Activated CD8-positive, alpha-beta T cell treated with anti-CD3 and anti-CD28 coated beads, Interleukin-2, amount 10 ng/mL, durations not matched to agents 7 days and 5 days (primary cell): ENCODE measurements at regions not wholly inside any gene's neighbourhood (a gene's known extent, or its start where the extent isn't known, plus 50 kb on each side); places are given as distances from the start of the nearest gene placed in this dataset.
A peak's percentile ranks its signal among the peaks of the same experiment; 100 is the strongest.
"Not testable (repeated sequence)": the region's sequence is repeated elsewhere in the genome, so short reads cannot be mapped to it uniquely, and the experiment has no call there.

ENCODE experiments used
- ATAC-seq: fragments of 150-1000 bp; cut with Tn5 transposase; one replicate; pipeline ENCODE4 v1.10.0; 2021; ENCODE audit warnings: moderate library complexity
- CTCF ChIA-PET: fragments of 350-600 bp; sonication (Branson Sonifier 250); formaldehyde crosslinking; loops from one replicate; lab custom pipeline; 2021; ENCODE audit warnings: antibody characterized with exemption; lab: Charles Lee
- POLR2A ChIA-PET: fragments of 350-600 bp; sonication (Branson Sonifier 250); formaldehyde crosslinking; loops from one replicate; lab custom pipeline; 2021; ENCODE audit warnings: antibody characterized with exemption; lab: Charles Lee
- DNase-seq: peaks from one replicate; pipeline ENCODE4 v3.0.0-alpha.2; 2020
- H3K27ac Mint-ChIP-seq: one replicate; pipeline ENCODE4 v1.8.0; 2021; ENCODE audit warnings: mild to moderate bottlenecking, mixed read lengths
- H3K27me3 Mint-ChIP-seq: one replicate; pipeline ENCODE4 v1.8.0; 2021; ENCODE audit warnings: low read depth, mixed read lengths
- H3K36me3 Mint-ChIP-seq: one replicate; pipeline ENCODE4 v1.8.0; 2021; ENCODE audit warnings: low read depth, mixed read lengths
- H3K4me1 Mint-ChIP-seq: one replicate; pipeline ENCODE4 v1.8.0; 2021; ENCODE audit warnings: low read depth, mixed read lengths
- H3K4me3 Mint-ChIP-seq: one replicate; pipeline ENCODE4 v1.8.0; 2021; ENCODE audit warnings: mild to moderate bottlenecking, mixed read lengths
- H3K9me3 Mint-ChIP-seq: one replicate; pipeline ENCODE4 v1.8.0; 2022; ENCODE audit warnings: mixed read lengths; ENCODE audit not compliant: insufficient read depth

DNA sequence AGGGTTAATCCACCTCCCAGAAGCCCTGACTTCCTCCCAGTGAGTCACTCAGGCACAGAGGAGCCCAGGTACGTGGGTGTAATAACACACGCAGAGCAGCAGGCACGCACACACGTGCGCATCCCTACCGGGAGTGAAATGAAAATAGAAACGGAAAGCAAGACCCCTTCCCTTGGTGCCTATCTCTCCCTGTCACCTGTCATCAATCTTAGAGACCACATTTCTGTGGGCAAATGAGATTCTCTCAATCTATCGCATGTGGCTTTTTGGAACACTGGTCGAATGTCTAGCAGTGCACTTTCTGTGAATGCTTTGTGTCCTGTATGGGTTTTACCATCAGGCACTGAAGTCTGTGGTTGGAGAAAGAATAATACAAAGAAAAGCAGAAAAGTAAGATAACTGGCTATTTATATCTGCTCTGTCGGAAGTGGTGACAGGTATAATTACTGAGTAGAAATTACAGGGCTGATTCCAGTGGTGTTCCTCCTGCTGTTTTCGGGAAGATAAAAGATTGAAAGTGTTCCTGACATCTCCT, 137.7 kb upstream of the GRIA1 start:
- H3K36me3 Mint-ChIP-seq = peaks cover 11% of the 10 kb centered on the region
- DNase-seq (peak; percentile 44), ATAC-seq (peak; percentile 83)
- H3K4me3 Mint-ChIP-seq = peak overlapping the region; percentile 66
- H3K4me1 Mint-ChIP-seq = peaks cover 18% of the 10 kb centered on the region
- CTCF ChIA-PET = no interaction called here
- POLR2A ChIA-PET = no interaction called here
- no peaks in the 10 kb centered on the region for H3K9me3 Mint-ChIP-seq
- H3K27me3 Mint-ChIP-seq = peaks cover 18% of the 10 kb centered on the region
- H3K27ac Mint-ChIP-seq = peak overlapping the region; percentile 63

DNA sequence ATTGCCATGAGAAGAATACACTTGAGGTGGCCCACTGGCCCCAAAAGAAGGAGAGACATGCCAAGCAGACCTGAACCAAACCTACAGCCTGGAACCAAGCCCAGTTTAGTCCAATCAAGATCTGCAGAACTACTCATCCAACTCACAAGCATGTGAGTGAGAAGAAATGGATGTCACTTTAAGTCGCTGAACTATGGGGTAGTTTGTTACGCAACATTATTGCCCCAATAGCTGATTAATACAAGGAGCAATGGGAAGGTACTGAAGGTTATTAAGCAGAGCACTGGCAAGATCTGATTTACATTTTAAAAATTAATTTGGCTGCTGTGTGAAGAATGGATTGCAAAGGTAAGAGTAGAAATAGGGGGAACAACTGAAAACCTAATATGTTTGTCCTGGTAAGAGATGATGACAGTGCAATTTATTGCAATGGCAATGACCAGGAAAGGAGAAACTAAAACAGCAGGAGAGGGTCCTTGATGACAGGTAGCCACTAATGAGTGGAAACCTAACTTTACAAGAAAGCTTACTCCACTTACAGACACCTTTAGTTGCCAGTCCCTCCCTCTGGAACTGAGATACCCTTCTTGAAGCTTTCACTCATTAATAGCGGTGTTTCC, 132.9 kb upstream of the GRIA1 start:
- H3K4me3 Mint-ChIP-seq = no peak overlapping the region
- peak overlapping the region; percentile 23 for H3K27ac Mint-ChIP-seq
- ChIA-PET CTCF (no interaction called here), POLR2A (no interaction called here)
- peaks cover 28% of the 10 kb centered on the region for H3K4me1 Mint-ChIP-seq
- peaks cover 2% of the 10 kb centered on the region for H3K27me3 Mint-ChIP-seq
- no peaks in the 10 kb centered on the region for H3K9me3 Mint-ChIP-seq
- ATAC-seq = no peak
- DNase-seq = no peak
- H3K36me3 Mint-ChIP-seq = peaks cover 22% of the 10 kb centered on the region

DNA sequence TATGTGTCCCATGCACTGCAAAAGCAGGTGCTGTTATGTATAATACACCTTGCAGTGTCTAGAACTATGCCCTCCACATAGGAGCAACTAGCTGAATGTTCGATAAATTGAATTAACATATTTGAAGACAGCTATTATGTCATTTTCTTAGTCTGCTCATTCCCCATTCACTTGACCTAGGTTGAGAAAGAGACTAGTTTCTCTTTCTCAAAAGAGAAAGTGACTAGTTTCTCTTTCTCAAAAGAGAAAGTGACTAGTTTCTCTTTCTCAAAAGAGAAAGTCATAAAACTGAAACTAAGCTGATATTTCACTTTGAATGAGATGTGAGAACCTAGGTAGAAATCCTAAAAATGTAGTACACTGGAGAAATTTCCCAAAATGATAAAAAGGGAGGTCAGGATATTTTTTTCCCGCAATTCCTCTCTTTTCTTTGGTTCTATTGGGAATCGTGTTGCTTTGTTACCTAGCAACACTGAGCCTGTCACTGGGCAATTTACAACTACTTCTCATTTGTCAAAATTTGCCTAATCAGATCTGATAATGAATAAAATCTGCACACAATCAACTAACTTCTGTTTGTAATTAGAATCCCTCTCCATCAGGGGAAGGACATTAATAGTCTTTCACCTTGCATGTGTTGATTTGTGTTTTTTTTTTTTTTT, 132.0 kb upstream of the GRIA1 start:
- Mint-ChIP-seq H3K27me3 (peaks cover 2% of the 10 kb centered on the region), H3K9me3 (no peaks in the 10 kb centered on the region), H3K36me3 (peaks cover 22% of the 10 kb centered on the region), H3K4me3 (peak overlapping the region; percentile 56), H3K4me1 (peaks cover 20% of the 10 kb centered on the region), H3K27ac (peak overlapping the region; percentile 79)
- ChIA-PET POLR2A (no interaction called here), CTCF (no interaction called here)
- ATAC-seq (peak; percentile 77), DNase-seq (no peak)

DNA sequence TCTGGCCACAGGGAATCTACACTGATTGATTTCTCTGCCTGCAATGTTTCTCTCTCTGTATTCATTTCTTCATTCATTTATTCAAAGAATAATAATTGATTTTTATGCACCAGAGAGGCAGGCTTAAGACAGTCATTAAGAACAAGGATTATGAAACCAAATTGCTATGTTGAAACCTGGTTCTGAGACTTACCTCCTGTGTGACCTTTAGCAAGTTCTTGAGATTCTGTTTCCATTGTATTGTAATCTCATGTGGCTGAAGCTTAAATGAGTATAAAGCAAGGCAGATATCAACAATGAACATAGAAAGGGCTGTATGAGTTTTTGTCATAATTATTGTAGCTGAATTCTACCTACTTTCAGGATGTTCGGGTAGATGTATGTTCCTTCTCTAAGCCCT, 129.6 kb upstream of the GRIA1 start:
- Mint-ChIP-seq H3K4me3 (no peak overlapping the region), H3K27ac (no peak overlapping the region), H3K9me3 (no peaks in the 10 kb centered on the region), H3K4me1 (peaks cover 18% of the 10 kb centered on the region), H3K36me3 (peaks cover 22% of the 10 kb centered on the region), H3K27me3 (peaks cover 3% of the 10 kb centered on the region)
- ChIA-PET POLR2A (no interaction called here), CTCF (no interaction called here)
- DNase-seq (no peak), ATAC-seq (no peak)

DNA sequence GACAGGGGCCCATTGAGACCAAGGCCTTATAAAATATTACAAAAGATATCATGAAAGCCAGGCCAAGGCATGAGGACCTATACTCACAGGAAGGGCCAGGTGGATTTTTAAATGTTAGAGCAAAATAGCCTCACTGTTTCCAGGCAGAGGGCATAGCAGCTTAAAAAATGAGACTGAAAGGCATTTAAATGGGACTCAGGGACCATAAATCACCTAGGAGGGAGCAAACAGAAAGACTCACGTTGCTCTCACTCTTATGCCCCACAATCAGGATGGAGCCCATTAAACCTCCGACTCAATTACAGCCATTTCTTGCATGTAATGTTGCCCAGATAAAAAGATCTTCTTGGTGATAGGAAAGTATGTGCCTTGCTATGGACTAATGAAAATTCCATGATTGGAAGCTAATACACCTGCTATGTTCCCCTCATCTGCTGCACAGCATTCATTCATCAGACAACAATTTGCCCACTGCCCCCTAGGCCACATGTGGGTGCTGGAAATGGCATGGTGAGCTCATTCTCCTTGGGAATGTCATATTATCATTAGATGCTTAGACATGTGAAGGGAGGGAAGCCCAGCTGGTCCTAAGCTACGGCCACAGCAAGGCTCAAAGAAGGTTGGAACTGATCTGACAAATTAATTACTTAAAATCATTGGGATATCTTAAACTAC, 128.6 kb upstream of the GRIA1 start:
- Mint-ChIP-seq H3K4me3 (no peak overlapping the region), H3K9me3 (no peaks in the 10 kb centered on the region), H3K27ac (no peak overlapping the region), H3K4me1 (peaks cover 18% of the 10 kb centered on the region), H3K36me3 (peaks cover 19% of the 10 kb centered on the region), H3K27me3 (peaks cover 3% of the 10 kb centered on the region)
- CTCF ChIA-PET = no interaction called here
- POLR2A ChIA-PET = no interaction called here
- no peak for DNase-seq
- ATAC-seq = no peak

DNA sequence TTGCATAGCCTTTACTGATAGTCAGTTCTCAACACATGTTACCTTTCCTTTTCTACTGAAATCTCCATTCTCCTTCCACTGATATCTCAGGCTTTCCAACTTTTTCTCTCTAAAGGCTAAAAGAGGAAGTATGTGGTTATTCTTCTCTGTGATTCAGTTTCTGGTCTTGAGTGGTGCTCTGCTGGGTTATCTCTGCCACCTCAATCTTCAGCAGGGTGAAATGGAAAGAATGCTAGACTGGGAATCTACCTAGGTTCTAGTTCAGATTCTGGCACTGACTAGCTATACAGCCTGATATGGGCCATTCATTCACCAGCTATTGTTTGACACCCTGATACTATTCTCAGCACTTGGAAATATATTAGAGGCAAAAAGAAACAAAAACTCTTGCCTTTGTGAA, 124.9 kb upstream of the GRIA1 start:
- Mint-ChIP-seq H3K9me3 (no peaks in the 10 kb centered on the region), H3K27me3 (peaks cover 3% of the 10 kb centered on the region), H3K27ac (no peak overlapping the region), H3K4me1 (no peaks in the 10 kb centered on the region), H3K36me3 (no peaks in the 10 kb centered on the region), H3K4me3 (no peak overlapping the region)
- DNase-seq (no peak), ATAC-seq (no peak)
- CTCF ChIA-PET = no interaction called here
- POLR2A ChIA-PET = no interaction called here

DNA sequence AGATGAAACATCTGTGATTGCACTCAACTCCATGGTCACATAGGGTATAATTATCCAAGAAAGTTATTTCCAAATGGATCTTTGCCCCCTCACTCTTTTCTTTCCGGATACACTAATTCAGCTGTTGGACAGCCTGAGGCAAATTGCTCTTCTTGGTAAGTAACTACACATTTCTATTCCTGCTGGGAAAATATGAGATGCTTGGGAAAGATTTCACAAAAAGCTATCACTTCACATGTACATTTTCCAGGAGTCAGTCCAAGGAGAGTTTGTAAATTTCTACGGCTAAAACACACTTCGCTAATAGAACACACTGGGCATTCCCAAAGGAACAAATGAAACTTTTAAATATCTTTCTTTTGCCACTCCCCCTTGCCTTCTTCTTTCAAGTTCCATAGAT, 123.0 kb upstream of the GRIA1 start:
- no peaks in the 10 kb centered on the region for H3K36me3 Mint-ChIP-seq
- H3K27me3 Mint-ChIP-seq = peaks cover 3% of the 10 kb centered on the region
- no peak overlapping the region for H3K27ac Mint-ChIP-seq
- DNase-seq (no peak), ATAC-seq (no peak)
- ChIA-PET POLR2A (no interaction called here), CTCF (no interaction called here)
- no peaks in the 10 kb centered on the region for H3K9me3 Mint-ChIP-seq
- H3K4me1 Mint-ChIP-seq = no peaks in the 10 kb centered on the region
- no peak overlapping the region for H3K4me3 Mint-ChIP-seq

DNA sequence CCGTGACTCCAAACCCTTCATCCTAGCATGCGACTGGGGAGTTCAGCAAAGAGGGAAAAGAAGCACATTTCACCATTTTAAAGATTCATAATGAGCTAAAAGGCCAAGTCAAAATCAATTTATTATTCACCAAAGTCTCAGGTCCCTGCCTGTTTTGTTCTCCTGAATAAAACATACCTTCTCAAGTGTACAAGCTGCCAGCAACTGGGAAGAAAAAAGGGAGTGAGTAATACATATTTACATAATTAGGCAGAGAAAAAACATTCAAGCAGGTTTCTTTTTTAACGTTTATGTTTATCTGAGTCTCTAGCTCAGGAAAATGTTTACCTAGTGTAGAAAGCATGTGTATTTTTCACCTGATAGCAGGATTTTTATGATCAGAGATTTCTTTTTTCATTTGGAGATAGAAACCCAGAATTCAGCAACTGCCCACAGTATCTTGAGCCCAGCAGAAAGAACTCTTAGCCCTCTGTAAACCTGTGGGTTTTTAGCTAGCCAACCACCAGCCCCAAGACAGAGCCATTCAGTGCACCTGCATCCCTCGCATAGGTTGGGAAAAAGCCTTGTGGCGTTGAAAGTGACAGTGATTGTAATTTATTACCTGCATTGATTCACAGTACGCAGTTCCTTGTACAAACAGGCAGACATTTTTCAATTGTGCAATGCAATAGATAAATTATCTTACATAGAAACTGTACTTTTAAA, 117.9 kb upstream of the GRIA1 start:
- H3K27me3 Mint-ChIP-seq = no peaks in the 10 kb centered on the region
- POLR2A ChIA-PET = interaction anchor here (0.7 kb wide), 1 partner anchor 27 kb away, joined by 3 read pairs; no protein-coding TSS in a partner anchor

DNA sequence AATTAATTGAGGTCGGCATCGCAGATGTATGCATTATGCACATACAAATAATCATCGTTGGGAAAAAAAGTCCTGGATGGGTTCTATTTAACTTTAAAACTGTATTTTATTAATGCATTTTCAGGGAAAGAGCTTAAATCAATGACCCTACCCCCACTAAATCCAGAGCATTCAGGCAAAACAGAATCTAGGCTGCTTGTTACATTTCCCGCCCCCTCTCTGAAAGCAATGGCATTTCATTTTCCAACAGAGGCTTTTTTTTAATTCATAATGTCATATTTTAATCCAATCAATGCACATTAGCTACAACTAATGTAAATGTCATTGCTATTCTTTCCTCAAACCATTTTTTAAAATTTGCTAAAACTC, 117.4 kb upstream of the GRIA1 start:
- DNase-seq = no peak
- no peaks in the 10 kb centered on the region for H3K36me3 Mint-ChIP-seq
- no peaks in the 10 kb centered on the region for H3K27me3 Mint-ChIP-seq
- ChIA-PET POLR2A (no interaction called here), CTCF (no interaction called here)
- no peaks in the 10 kb centered on the region for H3K4me1 Mint-ChIP-seq
- ATAC-seq = no peak
- H3K4me3 Mint-ChIP-seq = no peak overlapping the region
- no peak overlapping the region for H3K27ac Mint-ChIP-seq
- H3K9me3 Mint-ChIP-seq = no peaks in the 10 kb centered on the region

More for the DNA sequence above, 117.9 kb upstream of the GRIA1 start:
- CTCF ChIA-PET = no interaction called here
- no peaks in the 10 kb centered on the region for H3K36me3 Mint-ChIP-seq
- no peak for ATAC-seq
- no peaks in the 10 kb centered on the region for H3K9me3 Mint-ChIP-seq
- DNase-seq = no peak
- H3K4me1 Mint-ChIP-seq = no peaks in the 10 kb centered on the region
- no peak overlapping the region for H3K27ac Mint-ChIP-seq
- H3K4me3 Mint-ChIP-seq = no peak overlapping the region

DNA sequence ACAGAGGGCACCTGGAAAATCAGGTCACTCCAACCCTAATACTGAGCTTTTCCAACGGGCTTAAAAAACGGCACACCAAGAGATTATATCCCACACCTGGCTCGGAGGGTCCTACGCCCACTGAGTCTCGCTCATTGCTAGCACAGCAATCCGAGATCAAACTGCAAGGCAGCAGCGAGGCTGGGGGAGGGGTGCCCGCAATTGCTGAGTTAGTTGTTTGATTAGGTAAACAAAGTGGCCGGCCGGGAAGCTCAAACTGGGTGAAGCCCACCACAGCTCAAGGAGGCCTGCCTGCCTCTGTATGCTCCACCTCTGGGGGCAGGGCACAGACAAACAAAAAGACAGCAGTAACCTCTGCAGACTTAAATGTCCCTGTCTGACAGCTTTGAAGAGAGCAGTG, 108.8 kb upstream of the GRIA1 start:
- DNase-seq, H3K27ac Mint-ChIP-seq, H3K4me1 Mint-ChIP-seq, POLR2A ChIA-PET, H3K36me3 Mint-ChIP-seq, CTCF ChIA-PET, ATAC-seq, H3K9me3 Mint-ChIP-seq, H3K27me3 Mint-ChIP-seq, H3K4me3 Mint-ChIP-seq: not testable (repeated sequence)

DNA sequence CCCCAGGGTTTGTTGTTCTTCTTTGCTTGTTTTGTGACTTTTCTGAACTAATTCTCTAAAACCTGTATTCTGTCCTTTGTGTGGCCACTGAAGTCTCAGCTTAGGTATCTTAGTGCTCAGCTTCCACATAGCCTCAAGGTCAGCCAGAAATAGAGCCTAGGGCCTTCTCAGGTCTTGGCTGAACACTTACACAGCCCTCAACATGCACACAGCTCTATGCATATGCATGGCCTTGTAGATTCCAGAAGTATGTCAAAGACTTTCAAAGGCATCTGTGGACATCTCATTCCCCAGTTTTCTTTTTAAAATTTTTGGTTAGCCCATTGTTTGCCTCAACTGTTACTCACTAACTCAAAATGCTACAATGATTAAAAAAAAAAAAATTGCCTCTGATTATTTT, 99.9 kb upstream of the GRIA1 start:
- H3K4me3 Mint-ChIP-seq = no peak overlapping the region
- H3K9me3 Mint-ChIP-seq = no peaks in the 10 kb centered on the region
- H3K4me1 Mint-ChIP-seq = no peaks in the 10 kb centered on the region
- H3K36me3 Mint-ChIP-seq = no peaks in the 10 kb centered on the region
- POLR2A ChIA-PET = no interaction called here
- no peak for ATAC-seq
- no peak overlapping the region for H3K27ac Mint-ChIP-seq
- CTCF ChIA-PET = no interaction called here
- DNase-seq = no peak
- H3K27me3 Mint-ChIP-seq = no peaks in the 10 kb centered on the region

DNA sequence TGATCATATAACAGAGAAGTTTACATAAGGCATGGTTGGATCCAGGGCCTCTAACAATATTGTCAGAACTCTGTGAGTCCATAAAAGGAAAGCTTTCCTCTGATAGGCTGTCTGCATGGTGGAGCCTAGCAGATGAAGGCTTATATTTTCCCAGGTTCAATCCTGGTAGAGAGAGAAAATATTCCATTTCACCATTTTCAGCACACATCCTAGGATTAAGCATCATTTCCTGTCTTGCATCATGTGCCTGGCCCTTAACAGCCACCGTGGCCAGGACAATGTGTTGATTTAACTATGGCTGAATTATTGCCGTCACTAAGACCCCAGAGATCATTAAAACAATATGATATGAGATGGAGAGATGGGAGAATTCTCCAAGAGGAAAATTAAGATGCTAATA, 90.9 kb upstream of the GRIA1 start:
- no peaks in the 10 kb centered on the region for H3K4me1 Mint-ChIP-seq
- CTCF ChIA-PET = no interaction called here

More for the DNA sequence above, 90.9 kb upstream of the GRIA1 start:
- Mint-ChIP-seq H3K27me3 (no peaks in the 10 kb centered on the region), H3K36me3 (no peaks in the 10 kb centered on the region), H3K27ac (no peak overlapping the region), H3K4me3 (no peak overlapping the region), H3K9me3 (no peaks in the 10 kb centered on the region)
- ATAC-seq = no peak
- POLR2A ChIA-PET = interaction anchor here (0.6 kb wide), 1 partner anchor 27 kb away, joined by 3 read pairs; no protein-coding TSS in a partner anchor
- no peak for DNase-seq
